ENCODE measurements at regions not wholly inside any gene's neighbourhood (a gene's known extent, or its start where the extent isn't known, plus 50 kb on each side); places are given as distances from the start of the nearest gene placed in this dataset.
"Not testable (repeated sequence)": the region's sequence is repeated elsewhere in the genome, so short reads cannot be mapped to it uniquely, and the experiment has no call there.

DNA sequence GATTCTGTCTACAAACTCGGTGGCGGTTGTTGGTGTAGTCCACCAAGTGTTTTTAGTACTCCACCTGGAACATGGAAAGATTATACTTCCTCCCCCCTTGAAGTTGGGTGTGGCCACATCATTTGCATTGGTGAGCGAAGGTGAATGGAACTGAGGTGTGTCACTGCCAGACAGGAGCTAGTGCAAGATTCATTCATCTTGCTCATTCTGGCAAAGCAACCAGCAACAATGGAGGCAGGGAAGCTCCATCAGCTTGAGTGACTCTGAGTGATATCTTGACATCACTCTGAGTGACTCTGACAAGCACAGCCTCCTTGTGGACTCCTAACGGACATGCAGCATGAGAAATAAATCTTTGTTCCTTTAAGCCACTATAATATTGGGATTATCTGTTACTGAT lies 54.7 kb upstream of the SLC1A4 start:
- no peak overlapping the region for H3K4me3 ChIP-seq (ENCODE audit: low read depth, low read length)

DNA sequence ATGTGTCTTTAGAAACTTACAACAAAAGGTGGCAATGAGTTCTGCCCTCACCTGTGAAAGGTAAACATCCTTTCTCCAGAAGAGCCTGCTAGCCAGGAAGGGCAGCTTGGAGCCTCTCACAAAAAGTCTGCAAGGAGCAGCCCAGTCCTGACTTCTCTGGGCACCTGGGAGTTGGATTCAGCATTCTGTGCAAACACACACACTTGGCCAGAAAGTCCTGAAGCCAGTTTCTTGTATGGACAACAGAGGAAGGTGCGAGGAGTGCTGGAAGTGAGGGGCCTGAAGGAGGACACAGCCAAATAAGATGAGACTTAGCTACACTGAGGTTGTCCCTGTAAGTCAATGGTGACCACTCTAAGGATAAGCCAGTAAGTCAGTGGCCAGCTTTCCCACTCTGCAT lies 52.4 kb upstream of the SLC1A4 start:
- no peak overlapping the region for H3K4me3 ChIP-seq (ENCODE audit: low read depth, low read length)

DNA sequence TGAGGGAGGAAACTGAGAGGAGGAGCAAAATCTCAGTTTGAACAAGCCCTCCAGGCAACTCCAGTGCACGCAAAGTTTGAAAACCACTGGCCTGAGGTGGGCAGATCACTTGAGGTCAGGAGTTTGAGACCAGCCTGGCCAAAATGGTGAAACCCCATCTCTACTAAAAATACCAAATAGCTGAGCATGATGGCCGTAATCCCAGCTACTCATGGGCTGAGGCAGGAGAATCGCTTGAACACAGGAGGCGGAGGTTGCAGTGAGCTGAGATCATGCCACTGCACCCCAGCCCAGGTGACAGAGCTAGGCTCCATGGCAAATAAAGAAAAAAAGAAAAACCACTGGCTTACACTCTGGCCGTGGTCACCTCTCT lies 51.9 kb upstream of the SLC1A4 start:
- H3K4me3 ChIP-seq (ENCODE audit: low read depth, low read length), result not testable (repeated sequence)

DNA sequence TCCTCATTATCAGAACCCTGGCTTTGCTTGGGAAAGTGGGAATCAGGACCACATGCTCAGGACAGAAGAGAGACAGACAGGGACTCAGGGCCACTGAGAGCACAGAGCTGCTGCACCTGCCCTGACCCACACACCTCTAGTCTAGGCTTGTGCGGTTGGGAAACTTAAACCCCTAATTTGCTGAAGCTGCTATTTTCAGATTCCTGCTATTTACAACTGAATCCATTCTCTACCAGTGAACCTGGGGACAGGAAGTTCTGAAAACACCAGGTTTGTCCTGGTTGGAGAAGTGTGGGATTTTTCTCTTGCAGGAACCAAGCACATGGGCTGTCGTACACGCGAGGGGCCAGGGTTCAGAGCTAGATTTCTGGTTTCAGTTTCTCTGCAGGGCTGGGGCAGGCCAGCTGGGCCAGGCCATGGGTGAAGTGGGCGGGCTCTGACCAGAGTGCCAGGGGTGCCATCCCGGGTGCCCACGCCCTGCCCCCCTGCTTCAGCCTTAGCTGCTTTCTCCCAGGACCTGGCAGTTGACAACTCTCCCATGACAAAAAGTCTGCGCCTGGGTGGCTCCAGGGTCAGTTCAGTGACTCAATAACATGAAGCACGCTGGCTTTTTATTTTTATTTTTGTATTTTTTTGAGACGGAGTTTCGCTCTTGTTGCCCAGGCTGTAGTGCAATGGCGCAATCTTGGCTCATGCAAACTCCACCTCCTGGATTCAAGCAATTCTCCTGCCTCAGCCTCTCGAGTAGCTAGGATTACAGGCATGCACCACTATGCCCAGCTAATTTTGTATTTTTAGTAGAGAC lies 51.3 kb upstream of the SLC1A4 start:
- no peak overlapping the region for H3K4me3 ChIP-seq (ENCODE audit: low read depth, low read length)

DNA sequence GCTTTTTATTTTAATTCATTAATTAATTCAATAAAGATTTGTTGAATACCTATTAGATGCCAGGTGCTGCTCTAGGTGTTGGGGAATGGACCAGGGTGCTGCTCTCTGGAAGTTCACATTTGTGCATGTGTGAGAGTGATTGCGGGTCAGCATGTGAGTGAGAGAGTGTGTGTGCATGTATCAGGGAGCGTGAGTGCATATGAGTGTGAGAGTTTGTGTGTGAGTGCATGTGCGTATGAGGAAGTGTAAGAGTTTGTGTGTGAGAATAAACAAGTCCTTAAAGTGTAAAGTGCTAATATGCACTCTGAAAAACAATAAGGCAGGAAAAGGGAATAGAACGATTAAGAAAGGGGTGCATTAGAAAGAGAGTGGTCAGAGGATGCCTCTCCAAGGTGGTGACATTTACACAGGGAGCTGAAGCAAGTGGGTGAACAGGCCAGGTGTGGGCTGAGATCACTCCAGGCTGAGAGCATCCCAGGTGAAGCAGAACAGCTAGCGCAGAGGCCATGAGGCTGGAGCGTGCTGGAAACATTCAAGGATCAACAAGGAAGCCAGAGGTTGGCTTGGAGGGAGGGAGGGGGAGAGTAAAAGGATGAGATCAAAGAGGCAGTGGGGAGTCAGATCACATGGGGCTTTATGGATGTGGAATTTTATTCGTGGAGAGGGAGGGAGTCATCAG lies 50.5 kb upstream of the SLC1A4 start:
- H3K4me3 ChIP-seq (ENCODE audit: low read depth, low read length), result no peak overlapping the region

DNA sequence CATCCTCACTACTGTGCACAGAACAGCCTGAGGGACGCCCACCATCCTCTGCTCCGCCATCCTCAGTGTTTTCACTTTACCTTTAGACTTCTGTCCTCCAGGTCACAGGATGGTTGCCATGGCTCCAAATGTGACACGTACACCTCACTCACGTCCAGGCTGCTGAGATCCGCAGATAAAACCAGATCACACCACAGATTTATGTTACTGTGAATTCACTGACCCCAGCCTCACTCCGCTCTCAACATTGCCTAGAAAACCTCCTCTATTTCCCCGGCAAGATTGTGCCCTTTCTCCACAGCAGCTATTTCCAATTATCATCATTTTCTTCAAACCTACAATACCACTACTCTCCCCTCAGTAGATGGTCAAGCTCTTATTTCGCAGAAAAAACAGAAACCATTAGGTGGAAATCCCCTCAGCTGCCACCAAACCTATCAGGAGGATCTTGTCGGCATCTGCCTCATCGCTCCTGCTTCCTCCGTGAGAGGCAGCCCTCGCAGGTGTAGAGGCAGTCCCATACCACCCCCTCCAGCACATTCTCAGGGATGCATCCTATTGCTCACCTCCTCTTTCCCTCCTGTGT lies 49.8 kb upstream of the SLC1A4 start:
- no peak overlapping the region for H3K4me3 ChIP-seq (ENCODE audit: low read depth, low read length)

All from iPS-11a (cell line).